HG03442 (cell line): ENCODE measurements at regions not wholly inside any gene's neighbourhood (a gene's known extent, or its start where the extent isn't known, plus 50 kb on each side); places are given as distances from the start of the nearest gene placed in this dataset.

Experiments
- ATAC-seq: cut with Tn5 transposase; IDR thresholded peaks from one replicate; pipeline ENCODE4 v1.9.1; 2021; ENCODE audit warnings: mild to moderate bottlenecking, moderate library complexity; ENCODE audit not compliant: unreplicated experiment

GRCh38 chr13:76148926-76149325, 512.8 kb downstream of the LMO7 start:
- ATAC-seq: no peak

- ATAC-seq: no peak
Measured at GRCh38 chr13:76148374-76148773, 512.2 kb downstream of the LMO7 start.

- no peak for ATAC-seq
Measured at GRCh38 chr13:76132532-76132931, 496.4 kb downstream of the LMO7 start.

GRCh38 chr13:76131551-76131950, 495.4 kb downstream of the LMO7 start:
- ATAC-seq: no peak

- ATAC-seq: no peak
Measured at GRCh38 chr13:76129305-76130000, 493.3 kb downstream of the LMO7 start.

- ATAC-seq: no peak
Measured at GRCh38 chr13:76127922-76128321, 491.8 kb downstream of the LMO7 start.

GRCh38 chr13:76123548-76123947, 487.4 kb downstream of the LMO7 start:
- ATAC-seq: no peak

- ATAC-seq: no peak
Measured at GRCh38 chr13:76116751-76117360, 480.7 kb downstream of the LMO7 start.

GRCh38 chr13:76106763-76107162, 470.6 kb downstream of the LMO7 start:
- ATAC-seq: no peak

GRCh38 chr13:76094645-76095044, 458.5 kb downstream of the LMO7 start:
- no peak for ATAC-seq

- no peak for ATAC-seq
Measured at GRCh38 chr13:76091076-76091475, 454.9 kb downstream of the LMO7 start.

- no peak for ATAC-seq
Measured at GRCh38 chr13:76086729-76087128, 450.6 kb downstream of the LMO7 start.

- no peak for ATAC-seq
Measured at GRCh38 chr13:76067850-76068249, 431.7 kb downstream of the LMO7 start.

GRCh38 chr13:76053181-76053580, 417.1 kb downstream of the LMO7 start:
- no peak for ATAC-seq

GRCh38 chr13:76049376-76049746, 413.2 kb downstream of the LMO7 start:
- no peak for ATAC-seq

GRCh38 chr13:76048675-76049375, 412.7 kb downstream of the LMO7 start:
- ATAC-seq: no peak

- no peak for ATAC-seq
Measured at GRCh38 chr13:76048131-76048530, 412.0 kb downstream of the LMO7 start.

- ATAC-seq: no peak
Measured at GRCh38 chr13:76043874-76044273, 407.7 kb downstream of the LMO7 start.

- no peak for ATAC-seq
Measured at GRCh38 chr13:76038920-76039716, 403.0 kb downstream of the LMO7 start.

- ATAC-seq: no peak
Measured at GRCh38 chr13:76036176-76036575, 400.0 kb downstream of the LMO7 start.

- no peak for ATAC-seq
Measured at GRCh38 chr13:76035711-76036110, 399.6 kb downstream of the LMO7 start.
